HG02885 (cell line): ENCODE measurements at regions not wholly inside any gene's neighbourhood (a gene's known extent, or its start where the extent isn't known, plus 50 kb on each side); places are given as distances from the start of the nearest gene placed in this dataset.
"Not testable (repeated sequence)": the region's sequence is repeated elsewhere in the genome, so short reads cannot be mapped to it uniquely, and the experiment has no call there.

ENCODE experiments used
- ATAC-seq: cut with Tn5 transposase; IDR thresholded peaks from one replicate; pipeline ENCODE4 v1.9.1; 2021; ENCODE audit warnings: mild to moderate bottlenecking; ENCODE audit not compliant: unreplicated experiment, poor library complexity

- ATAC-seq: no peak
Observed at GRCh38 chr10:2414039-2414438, 653.3 kb upstream of the PFKP start.

GRCh38 chr10:2410049-2410448, 657.3 kb upstream of the PFKP start:
- no peak for ATAC-seq

DNA sequence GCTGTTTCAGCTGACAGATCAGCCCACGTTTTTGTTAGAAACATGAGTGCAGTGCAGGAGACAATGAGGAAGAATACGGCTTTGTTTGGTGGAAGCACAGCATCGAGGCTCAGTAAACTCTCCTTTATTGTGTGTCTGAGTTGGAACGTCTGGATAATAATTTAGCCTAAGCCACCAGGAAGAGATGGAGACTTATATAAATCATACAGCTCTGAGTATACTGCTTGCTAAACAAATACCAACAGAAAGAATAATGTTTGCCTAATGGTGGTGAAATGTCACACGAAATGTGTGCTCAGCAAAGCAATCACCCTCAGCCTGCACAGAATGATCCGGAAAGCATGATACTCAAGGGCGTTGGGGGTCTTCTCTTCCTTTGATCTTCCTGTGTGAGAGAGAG, 664.1 kb upstream of the ADARB2 start:
- ATAC-seq: no peak

DNA sequence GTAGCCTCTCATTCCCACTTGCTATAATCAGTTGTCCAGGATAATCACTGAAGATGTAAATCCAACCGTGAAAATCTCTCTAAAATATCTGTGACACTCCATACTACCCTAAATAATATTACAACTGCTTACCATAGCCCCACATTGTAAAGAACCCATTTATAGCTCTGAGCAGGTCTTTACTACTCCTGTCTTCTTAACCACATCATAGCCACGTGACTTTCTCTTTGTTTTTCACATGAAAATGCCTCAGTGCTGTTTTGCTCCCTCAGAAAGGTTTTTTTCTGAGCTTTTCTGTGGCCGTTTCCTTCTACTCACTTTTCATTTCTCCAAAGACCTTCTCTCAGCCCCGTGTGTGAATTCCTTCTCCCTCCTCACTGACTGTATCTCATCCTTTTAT, 662.2 kb upstream of the ADARB2 start:
- ATAC-seq: no peak

GRCh38 chr10:2392145-2392812, 655.0 kb upstream of the ADARB2 start:
- no peak for ATAC-seq

GRCh38 chr10:2387672-2388071, 650.3 kb upstream of the ADARB2 start:
- no peak for ATAC-seq

- ATAC-seq: no peak
Observed at GRCh38 chr10:2387261-2387660, 649.9 kb upstream of the ADARB2 start.

DNA sequence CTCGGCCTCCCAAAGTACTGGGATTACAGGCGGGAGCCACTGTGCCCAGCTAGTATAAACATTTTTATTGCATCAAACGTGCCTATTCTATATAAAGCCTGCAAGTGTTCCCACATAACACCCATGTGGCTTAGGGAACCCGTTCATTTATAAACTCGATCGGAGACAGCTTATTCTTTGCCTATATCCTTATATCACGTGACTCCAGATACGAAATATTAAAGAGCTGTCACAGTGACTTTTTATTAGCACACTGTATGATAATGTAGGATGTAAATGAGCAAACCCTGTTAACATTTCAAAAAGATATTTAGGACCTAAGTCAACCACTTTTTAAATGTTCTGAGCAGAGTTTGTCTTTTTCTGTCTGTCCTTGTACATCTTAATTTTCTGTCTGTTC, 642.9 kb upstream of the ADARB2 start:
- no peak for ATAC-seq

- ATAC-seq: no peak
Observed at GRCh38 chr10:2367083-2367482, 629.8 kb upstream of the ADARB2 start.

GRCh38 chr10:2366264-2366931, 629.1 kb upstream of the ADARB2 start:
- ATAC-seq: no peak

- ATAC-seq: no peak
Observed at GRCh38 chr10:2362331-2362730, 625.0 kb upstream of the ADARB2 start.

DNA sequence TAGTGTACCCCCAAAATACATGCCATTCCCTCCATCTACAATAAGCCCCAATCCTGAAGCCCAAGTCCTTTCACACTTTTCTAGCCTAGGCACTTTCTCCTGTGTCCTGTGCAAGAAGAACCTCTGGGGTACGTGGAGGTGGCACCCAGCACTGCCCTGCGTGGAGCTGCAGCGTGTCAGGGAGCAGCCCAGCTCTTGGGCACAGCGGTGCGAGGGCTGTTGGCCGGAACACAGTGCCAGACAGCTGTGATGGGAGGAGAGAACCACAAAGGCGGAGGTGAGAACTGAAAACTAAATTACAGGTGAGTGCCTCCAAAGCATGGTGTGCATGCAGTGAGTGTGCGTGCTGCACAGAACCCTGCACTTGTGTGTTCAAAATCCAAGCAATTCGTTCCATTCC, 621.3 kb upstream of the ADARB2 start:
- ATAC-seq: no peak

DNA sequence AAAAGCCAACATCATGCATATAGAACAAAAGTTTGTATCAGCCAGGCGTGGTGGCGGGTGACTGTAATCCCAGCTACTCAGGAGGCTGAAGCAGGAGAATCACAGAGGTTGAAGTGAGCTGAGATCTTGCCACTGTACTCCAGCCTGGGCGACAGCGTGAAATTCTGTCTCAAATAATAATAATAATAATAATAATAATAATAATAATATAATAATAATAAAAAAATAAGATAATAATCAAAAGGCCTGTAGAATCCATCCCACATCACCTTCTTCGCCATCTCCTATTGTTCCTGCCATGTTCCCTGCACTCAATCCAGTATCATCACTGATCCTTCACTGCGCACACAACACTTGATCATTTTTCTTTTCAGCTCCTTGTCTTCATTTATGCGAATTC, 619.3 kb upstream of the ADARB2 start:
- ATAC-seq: no peak

GRCh38 chr10:2351566-2351965, 614.2 kb upstream of the ADARB2 start:
- ATAC-seq: no peak

DNA sequence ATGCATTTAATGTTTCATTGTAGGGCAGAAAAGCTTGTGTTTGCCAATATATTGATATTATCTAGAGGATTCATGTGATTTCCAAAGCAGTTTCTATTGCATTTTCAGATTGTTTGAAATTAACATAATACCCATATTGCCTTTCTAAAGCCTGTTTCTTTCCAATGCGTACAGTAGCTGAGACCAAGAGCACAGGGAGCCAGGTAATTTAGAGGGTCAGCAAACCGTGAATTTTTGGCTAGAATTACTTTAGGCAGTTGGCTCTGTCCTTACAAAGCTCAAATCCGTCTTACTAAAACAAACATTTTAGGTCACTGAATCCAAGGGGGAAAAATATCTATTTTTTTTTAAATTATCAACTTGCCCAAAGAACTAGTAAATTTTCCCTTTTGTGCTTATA, 604.9 kb upstream of the ADARB2 start:
- no peak for ATAC-seq

GRCh38 chr10:2340831-2341647, 603.7 kb upstream of the ADARB2 start:
- no peak for ATAC-seq

DNA sequence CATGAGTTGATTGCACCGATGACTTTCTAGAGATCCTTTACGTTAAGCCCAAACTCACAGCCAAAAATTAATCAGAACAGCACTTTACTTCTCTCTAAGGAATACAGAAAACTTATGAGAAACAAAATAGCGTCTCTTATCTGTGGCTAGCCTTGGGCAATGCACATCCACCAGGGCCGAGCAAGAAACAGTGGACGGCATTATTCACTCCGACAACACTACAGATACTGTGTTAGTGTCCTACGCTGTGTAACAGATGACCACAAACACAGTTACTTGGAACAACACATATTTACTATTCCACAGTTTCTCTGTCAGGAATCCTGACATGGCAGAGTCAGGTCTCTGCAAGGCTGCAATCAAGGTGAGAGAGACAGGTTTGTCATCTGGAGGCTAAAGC, 598.3 kb upstream of the ADARB2 start:
- ATAC-seq: no peak

- ATAC-seq: no peak
Observed at GRCh38 chr10:2334575-2334974, 597.2 kb upstream of the ADARB2 start.

DNA sequence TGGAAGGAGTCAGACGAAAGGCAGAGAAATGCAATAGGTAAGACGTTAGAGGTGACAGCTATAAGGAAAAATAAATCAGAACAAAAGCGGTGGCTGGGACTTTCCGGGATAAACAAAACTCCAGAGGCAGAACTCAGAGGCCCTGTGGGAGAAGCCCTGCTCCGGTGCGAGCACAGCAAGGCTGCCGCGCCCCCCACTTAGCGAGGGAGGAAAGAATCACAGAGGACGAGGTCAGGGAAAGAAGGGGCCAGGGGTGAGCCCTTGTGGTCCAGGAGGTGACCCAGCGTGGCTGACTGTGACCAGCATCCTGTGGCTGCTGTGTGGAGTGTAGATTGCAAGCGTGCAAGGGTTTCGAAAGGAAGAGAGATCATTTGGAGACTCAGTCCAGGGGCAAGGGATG, 591.8 kb upstream of the ADARB2 start:
- no peak for ATAC-seq

DNA sequence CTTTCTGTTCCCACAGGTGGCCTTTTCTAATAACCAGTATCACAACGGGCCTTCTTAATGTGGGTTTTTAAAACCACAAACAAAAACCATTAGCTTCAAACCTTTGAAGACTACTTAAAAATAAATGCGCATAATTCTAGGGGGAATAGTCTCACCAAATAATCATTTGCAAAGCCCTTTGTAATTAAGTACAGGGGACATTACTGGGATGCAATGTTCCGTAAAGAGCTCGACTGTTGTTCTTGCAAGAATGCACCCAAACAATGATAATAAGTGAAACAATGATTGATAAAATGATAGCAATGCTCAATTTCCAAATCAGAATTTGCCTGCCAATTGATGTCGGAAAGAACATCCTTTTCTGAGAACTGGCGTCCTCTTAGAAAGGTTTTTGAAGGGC, 589.1 kb upstream of the ADARB2 start:
- no peak for ATAC-seq

GRCh38 chr10:2315045-2315485, 577.7 kb upstream of the ADARB2 start:
- ATAC-seq: not testable (repeated sequence)
